Loucy (cell line): ENCODE measurements at regions not wholly inside any gene's neighbourhood (a gene's known extent, or its start where the extent isn't known, plus 50 kb on each side); places are given as distances from the start of the nearest gene placed in this dataset.

ENCODE experiments used
- H2AFZ ChIP-seq: fragments of 200-600 bp; sonication (generic); 2 replicates; pipeline ENCODE4 v1.6.0; 2016; ENCODE audit warnings: antibody characterized with exemption, mild to moderate bottlenecking, low read length, moderate library complexity
- H3F3A ChIP-seq: fragments of 200-600 bp; 2 replicates; pipeline ENCODE4 v1.6.0; 2016; ENCODE audit warnings: antibody characterized with exemption, low read depth, mild to moderate bottlenecking
- H3K27me3 ChIP-seq: fragments of 200-600 bp; sonication (generic); 2 replicates; pipeline ENCODE4 v1.6.1; 2014; ENCODE audit warnings: low read length, mild to moderate bottlenecking; ENCODE audit not compliant: insufficient read depth, poor library complexity, severe bottlenecking
- H3K36me3 ChIP-seq: fragments of 200-600 bp; sonication (generic); 2 replicates; pipeline ENCODE4 v1.6.1; 2016; ENCODE audit warnings: low read length; ENCODE audit not compliant: insufficient read depth
- H3K4me1 ChIP-seq: fragments of 200-600 bp; sonication (generic); 2 replicates; pipeline ENCODE4 v1.5.1; 2014; ENCODE audit warnings: low read length, mild to moderate bottlenecking; ENCODE audit not compliant: insufficient read depth, poor library complexity, severe bottlenecking
- H3K4me2 ChIP-seq: fragments of 200-600 bp; sonication (generic); 2 replicates; pipeline ENCODE4 v1.6.0; 2014; ENCODE audit warnings: antibody characterized with exemption, low read length, low read depth, mild to moderate bottlenecking; ENCODE audit not compliant: poor library complexity, severe bottlenecking
- H3K4me3 ChIP-seq: fragments of 200-600 bp; sonication (generic); 2 replicates; pipeline ENCODE4 v1.5.1; 2014; ENCODE audit warnings: low read length, mild to moderate bottlenecking, mixed read lengths; ENCODE audit not compliant: poor library complexity, severe bottlenecking
- H3K79me2 ChIP-seq: fragments of 200-600 bp; sonication (generic); 2 replicates; pipeline ENCODE4 v1.6.1; 2014; ENCODE audit warnings: low read length; ENCODE audit not compliant: insufficient read depth
- H3K9ac ChIP-seq: fragments of 200-600 bp; sonication (generic); 2 replicates; pipeline ENCODE4 v1.6.0; 2014; ENCODE audit warnings: mild to moderate bottlenecking, low read depth, low read length, moderate library complexity; ENCODE audit not compliant: poor library complexity, severe bottlenecking
- H3K9me2 ChIP-seq: fragments of 200-600 bp; sonication (generic); replicated peaks from 2 replicates; pipeline ENCODE4 v1.6.1; 2016; ENCODE audit warnings: low read depth, low read length, mixed read lengths
- H3K9me3 ChIP-seq: fragments of 200-600 bp; sonication (generic); 2 replicates; pipeline ENCODE4 v1.6.1; 2014; ENCODE audit warnings: mild to moderate bottlenecking, antibody characterized with exemption, low read length, low read depth; ENCODE audit not compliant: insufficient read depth
- H4K20me1 ChIP-seq: fragments of 200-600 bp; sonication (generic); 2 replicates; pipeline ENCODE4 v1.6.0; 2014; ENCODE audit warnings: antibody characterized with exemption, low read length, mild to moderate bottlenecking; ENCODE audit not compliant: insufficient read depth, poor library complexity, severe bottlenecking
- EZH2phosphoT487 ChIP-seq: fragments of 200-600 bp; IDR thresholded peaks from 2 replicates; pipeline ENCODE4 v1.6.1; 2018; ENCODE audit warnings: antibody characterized with exemption, mild to moderate bottlenecking, moderate library complexity, borderline replicate concordance
- TF ChIP-seq, protein P1 (sequence below): fragments of 200-600 bp; sonication (generic); conservative IDR thresholded peaks from 2 replicates; pipeline ENCODE4 v1.5.1; 2014; ENCODE audit warnings: mild to moderate bottlenecking, antibody characterized with exemption, low read length

DNA sequence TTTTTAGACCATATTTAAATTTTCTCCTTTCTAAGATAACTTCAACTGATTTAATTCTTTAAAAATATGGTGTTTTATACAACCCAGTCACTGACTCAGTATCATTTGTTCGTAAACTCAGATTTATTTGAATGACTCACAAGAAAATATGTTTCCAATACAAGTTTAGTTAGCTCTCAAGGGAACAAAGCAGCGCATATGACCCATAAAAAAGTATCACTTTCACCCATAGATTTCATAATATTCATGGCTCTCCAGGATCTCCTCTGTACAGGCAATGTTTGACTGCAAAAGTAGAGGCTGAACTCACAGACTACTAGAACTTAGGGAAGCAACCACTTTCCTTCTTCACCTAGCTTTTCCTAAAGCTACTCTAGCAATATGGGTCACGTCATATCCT lies 405.6 kb upstream of the PCDH9 start:
- no peaks in the 10 kb centered on the region for H3K36me3 ChIP-seq
- no peaks in the 10 kb centered on the region for H3K4me1 ChIP-seq
- TF ChIP-seq EZH2phosphoT487: no peak
- TF ChIP-seq, protein P1, sequence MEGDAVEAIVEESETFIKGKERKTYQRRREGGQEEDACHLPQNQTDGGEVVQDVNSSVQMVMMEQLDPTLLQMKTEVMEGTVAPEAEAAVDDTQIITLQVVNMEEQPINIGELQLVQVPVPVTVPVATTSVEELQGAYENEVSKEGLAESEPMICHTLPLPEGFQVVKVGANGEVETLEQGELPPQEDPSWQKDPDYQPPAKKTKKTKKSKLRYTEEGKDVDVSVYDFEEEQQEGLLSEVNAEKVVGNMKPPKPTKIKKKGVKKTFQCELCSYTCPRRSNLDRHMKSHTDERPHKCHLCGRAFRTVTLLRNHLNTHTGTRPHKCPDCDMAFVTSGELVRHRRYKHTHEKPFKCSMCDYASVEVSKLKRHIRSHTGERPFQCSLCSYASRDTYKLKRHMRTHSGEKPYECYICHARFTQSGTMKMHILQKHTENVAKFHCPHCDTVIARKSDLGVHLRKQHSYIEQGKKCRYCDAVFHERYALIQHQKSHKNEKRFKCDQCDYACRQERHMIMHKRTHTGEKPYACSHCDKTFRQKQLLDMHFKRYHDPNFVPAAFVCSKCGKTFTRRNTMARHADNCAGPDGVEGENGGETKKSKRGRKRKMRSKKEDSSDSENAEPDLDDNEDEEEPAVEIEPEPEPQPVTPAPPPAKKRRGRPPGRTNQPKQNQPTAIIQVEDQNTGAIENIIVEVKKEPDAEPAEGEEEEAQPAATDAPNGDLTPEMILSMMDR: no peak
- no peaks in the 10 kb centered on the region for H4K20me1 ChIP-seq
- H3K9ac ChIP-seq: no peak overlapping the region
- H3F3A ChIP-seq: no peaks in the 10 kb centered on the region
- H3K4me2 ChIP-seq: no peak overlapping the region
- no peaks in the 10 kb centered on the region for H3K9me2 ChIP-seq
- H3K4me3 ChIP-seq: no peak overlapping the region
- H3K9me3 ChIP-seq: no peaks in the 10 kb centered on the region
- H3K79me2 ChIP-seq: no peaks in the 10 kb centered on the region
- no peak overlapping the region for H2AFZ ChIP-seq
- no peaks in the 10 kb centered on the region for H3K27me3 ChIP-seq

DNA sequence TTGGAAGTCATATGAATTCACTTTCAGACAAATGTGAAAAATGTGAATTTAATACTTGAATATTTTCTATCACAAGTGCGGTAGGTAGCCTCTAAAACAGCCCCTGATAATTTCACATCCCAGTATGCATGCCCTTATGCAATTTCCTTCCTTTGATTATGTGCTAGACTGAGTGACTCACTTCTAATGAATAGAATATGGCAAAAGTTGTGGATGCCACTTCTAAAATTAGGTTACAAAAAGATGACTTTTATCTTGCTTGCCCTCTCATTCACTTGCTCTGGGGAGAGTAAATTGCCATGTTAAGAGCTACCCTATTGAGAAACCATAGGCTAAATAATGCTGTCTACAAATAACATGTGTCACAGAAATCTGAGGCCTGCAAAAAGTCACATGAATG lies 402.5 kb upstream of the PCDH9 start:
- Histone ChIP-seq H3K9ac (no peak overlapping the region), H3K4me3 (no peak overlapping the region), H2AFZ (no peak overlapping the region), H3K9me2 (no peaks in the 10 kb centered on the region), H3K79me2 (no peaks in the 10 kb centered on the region), H4K20me1 (no peaks in the 10 kb centered on the region), H3K9me3 (no peaks in the 10 kb centered on the region), H3F3A (no peaks in the 10 kb centered on the region), H3K27me3 (no peaks in the 10 kb centered on the region), H3K36me3 (no peaks in the 10 kb centered on the region), H3K4me2 (no peak overlapping the region), H3K4me1 (no peaks in the 10 kb centered on the region)
- TF ChIP-seq EZH2phosphoT487: no peak
- TF ChIP-seq, protein P1: no peak

DNA sequence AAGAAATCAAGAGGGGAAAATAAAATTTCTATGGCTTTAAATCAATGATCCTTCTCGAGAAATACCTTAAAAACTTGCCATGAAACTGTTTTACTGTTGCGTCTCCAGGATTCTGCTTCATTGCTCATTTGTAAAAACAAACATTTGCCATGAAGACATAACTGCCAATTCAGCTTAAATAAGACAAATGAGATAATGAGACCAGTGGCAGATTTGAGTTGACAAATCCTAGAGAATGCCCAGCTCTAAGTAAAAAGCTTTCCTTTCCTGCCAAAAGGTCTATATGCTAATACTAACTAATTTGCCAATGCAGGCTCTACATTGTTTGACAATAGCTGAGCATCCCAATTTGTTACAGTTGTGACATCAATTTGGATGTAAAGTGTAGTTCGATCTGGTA lies 400.5 kb upstream of the PCDH9 start:
- Histone ChIP-seq H3K9me2 (no peaks in the 10 kb centered on the region), H4K20me1 (no peaks in the 10 kb centered on the region), H3K27me3 (no peaks in the 10 kb centered on the region), H3K4me2 (no peak overlapping the region), H3K9me3 (no peaks in the 10 kb centered on the region), H3K4me3 (no peak overlapping the region), H3K9ac (no peak overlapping the region), H2AFZ (no peak overlapping the region), H3K79me2 (no peaks in the 10 kb centered on the region), H3F3A (no peaks in the 10 kb centered on the region), H3K36me3 (no peaks in the 10 kb centered on the region), H3K4me1 (no peaks in the 10 kb centered on the region)
- TF ChIP-seq EZH2phosphoT487: no peak

DNA sequence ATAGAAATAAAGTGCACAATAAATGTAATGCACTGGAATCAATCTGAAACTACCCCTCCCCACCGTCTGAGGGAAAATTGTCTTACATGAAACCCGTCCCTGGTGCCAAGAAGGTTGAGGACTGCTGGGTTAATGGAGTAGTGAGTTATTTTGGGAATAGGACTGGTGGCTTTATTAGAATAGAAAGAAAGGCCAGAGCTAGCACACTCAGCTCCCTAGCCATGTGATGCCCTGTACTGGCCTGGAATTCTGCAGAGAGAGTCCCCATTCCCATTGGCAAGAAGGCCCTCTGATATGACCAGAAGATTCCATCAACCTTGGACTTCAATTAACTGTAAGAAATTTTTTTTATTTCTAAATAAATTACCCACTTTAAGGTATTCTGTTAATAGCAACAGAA lies 393.5 kb upstream of the PCDH9 start:
- no peaks in the 10 kb centered on the region for H3K4me1 ChIP-seq
- no peak overlapping the region for H2AFZ ChIP-seq
- no peak overlapping the region for H3K4me3 ChIP-seq
- no peaks in the 10 kb centered on the region for H4K20me1 ChIP-seq
- no peak overlapping the region for H3K9ac ChIP-seq
- no peaks in the 10 kb centered on the region for H3F3A ChIP-seq
- H3K79me2 ChIP-seq: no peaks in the 10 kb centered on the region
- TF ChIP-seq EZH2phosphoT487: no peak
- TF ChIP-seq, protein P1: no peak
- no peaks in the 10 kb centered on the region for H3K36me3 ChIP-seq
- no peaks in the 10 kb centered on the region for H3K9me3 ChIP-seq
- no peaks in the 10 kb centered on the region for H3K27me3 ChIP-seq
- H3K4me2 ChIP-seq: no peak overlapping the region
- H3K9me2 ChIP-seq: no peaks in the 10 kb centered on the region
